A549 (cell line): ENCODE measurements at regions not wholly inside any gene's neighbourhood (a gene's known extent, or its start where the extent isn't known, plus 50 kb on each side); places are given as distances from the start of the nearest gene placed in this dataset.

ENCODE experiments used
- ATAC-seq, 2 experiments: fragments of 200-7000 bp in 1 of 2; fragments of >200 bp in 1 of 2; cut with Nextera tagmentation in 1 of 2; cut with Tn5 transposase in 1 of 2; 3 replicates each; pipeline versions ENCODE4 v1.8.0 to v1.9.1; 2018 to 2020; ENCODE audit warnings: mild to moderate bottlenecking in 1 of 2, moderate library complexity in 1 of 2
- CTCF ChIA-PET: fragments of 300-600 bp; sonication (Branson Sonifier 250); formaldehyde crosslinking; extraction: SDS; loops from one replicate; lab custom pipeline; 2021; ENCODE audit warnings: antibody characterized with exemption, inconsistent platforms; lab: Yijun Ruan, JAX
- POLR2A ChIA-PET: fragments of 350-600 bp; formaldehyde crosslinking; extraction: SDS; loops from one replicate; lab custom pipeline; 2021; ENCODE audit warnings: antibody characterized with exemption, inconsistent platforms; lab: Yijun Ruan, JAX
- DNase-seq, 2 experiments: peaks; one replicate each; pipeline versions ENCODE4 v3.0.0 to v3.0.0-alpha.2; 2011 to 2016; ENCODE audit warnings: low read depth in 1 of 2, low spot score in 1 of 2
- FAIRE-seq: peaks from 2 replicates; lab custom pipeline; 2011; peaks lifted over from hg19 to GRCh38; lab: Jason Lieb, UNC
- H3K27ac ChIP-seq, 2 experiments: fragments of >200 bp; sonication (Bioruptor Twin); formaldehyde crosslinking; 3 replicates each; pipeline ENCODE4 v1.5.1; 2016 to 2017
- H3K4me1 ChIP-seq: fragments of >200 bp; sonication (Bioruptor Twin); formaldehyde crosslinking; 3 replicates; pipeline ENCODE4 v1.6.1; 2016
- H3K4me2 ChIP-seq: fragments of >200 bp; sonication (Bioruptor Twin); formaldehyde crosslinking; 3 replicates; pipeline ENCODE4 v1.6.1; 2016
- H3K4me3 ChIP-seq: fragments of >200 bp; sonication (Bioruptor Twin); formaldehyde crosslinking; 3 replicates; pipeline ENCODE4 v1.5.1; 2016
- H3K9me3 ChIP-seq: fragments of >200 bp; sonication (Bioruptor Twin); formaldehyde crosslinking; 3 replicates; pipeline ENCODE4 v1.6.1; 2016
- BHLHE40 ChIP-seq: IDR thresholded peaks from 2 replicates; pipeline ENCODE4 v1.6.1; 2012; ENCODE audit warnings: low read depth, low read length, inconsistent platforms
- CBX8 ChIP-seq: fragments of 200-600 bp; sonication (generic); IDR thresholded peaks from 2 replicates; pipeline ENCODE4 v1.6.1; 2016
- CEBPB ChIP-seq, 2 experiments: fragments of >200 bp in 1 of 2; sonication (Bioruptor Twin) in 1 of 2; formaldehyde crosslinking in 1 of 2; IDR thresholded peaks; 2 replicates each; pipeline ENCODE4 v1.6.1; 2012 to 2016
- CHD2 ChIP-seq: fragments of 150-350 bp; IDR thresholded peaks from 2 replicates; pipeline ENCODE4 v1.6.1; 2014; ENCODE audit warnings: low read length; ENCODE audit not compliant: partially characterized antibody
- CHD4 ChIP-seq: fragments of 200-600 bp; sonication (generic); IDR thresholded peaks from 2 replicates; pipeline ENCODE4 v1.6.1; 2016; ENCODE audit warnings: antibody characterized with exemption, mild to moderate bottlenecking, borderline replicate concordance
- EHMT2 ChIP-seq: fragments of 200-600 bp; sonication (generic); IDR thresholded peaks from 2 replicates; pipeline ENCODE4 v1.6.1; 2016; ENCODE audit warnings: antibody characterized with exemption, low read depth, mild to moderate bottlenecking, moderate library complexity
- HEYL ChIP-seq: fragments of 250-450 bp; sonication (Bioruptor Pico); IDR thresholded peaks from 2 replicates; pipeline ENCODE4 v1.8.0; 2021; ENCODE audit warnings: mild to moderate bottlenecking, moderate library complexity
- HOXA7 ChIP-seq: fragments of 250-450 bp; sonication (Bioruptor Pico); IDR thresholded peaks from 2 replicates; pipeline ENCODE4 v1.5.0; 2020; ENCODE audit warnings: mild to moderate bottlenecking, moderate library complexity
- HOXB13 ChIP-seq: fragments of 250-450 bp; sonication (Bioruptor Pico); IDR thresholded peaks from 2 replicates; pipeline ENCODE4 v1.5.0; 2020; ENCODE audit warnings: low read depth, mild to moderate bottlenecking, moderate library complexity
- HOXB5 ChIP-seq: fragments of 250-450 bp; sonication (Bioruptor Pico); IDR thresholded peaks from 2 replicates; pipeline ENCODE4 v1.5.0; 2020; ENCODE audit warnings: mild to moderate bottlenecking, moderate library complexity
- MAFK ChIP-seq: fragments of 450-650 bp; IDR thresholded peaks from 2 replicates; pipeline ENCODE4 v1.6.1; 2014; ENCODE audit not compliant: partially characterized antibody
- MYC ChIP-seq: IDR thresholded peaks from 2 replicates; pipeline ENCODE4 v1.6.1; 2012; ENCODE audit warnings: mild to moderate bottlenecking, inconsistent platforms, low read length, improper control_type of control experiment, borderline replicate concordance
- NFE2L2 ChIP-seq: fragments of 150-350 bp; conservative IDR thresholded peaks from 2 replicates; pipeline ENCODE4 v1.6.1; 2014; ENCODE audit warnings: low read length
- NPAS2 ChIP-seq: fragments of 250-450 bp; sonication (Bioruptor Pico); IDR thresholded peaks from 2 replicates; pipeline ENCODE4 v1.8.0; 2022; ENCODE audit warnings: mild to moderate bottlenecking, moderate library complexity, borderline replicate concordance
- NR3C1 ChIP-seq: fragments of >200 bp; sonication (Bioruptor Twin); formaldehyde crosslinking; IDR thresholded peaks from 3 replicates; pipeline ENCODE4 v1.6.1; 2017
- PHF8 ChIP-seq: fragments of 200-600 bp; sonication (generic); IDR thresholded peaks from 2 replicates; pipeline ENCODE4 v1.6.1; 2016; ENCODE audit warnings: low read depth, mild to moderate bottlenecking, antibody characterized with exemption, moderate library complexity, borderline replicate concordance
- POLR2A ChIP-seq: IDR thresholded peaks from 2 replicates; pipeline ENCODE4 v1.6.1; 2012; ENCODE audit warnings: mild to moderate bottlenecking, low read length
- POLR2AphosphoS2 ChIP-seq: conservative IDR thresholded peaks from 2 replicates; pipeline ENCODE4 v1.6.1; 2012; ENCODE audit warnings: low read length, improper control_type of control experiment, inconsistent platforms
- RAD21 ChIP-seq, 2 experiments: fragments of >200 bp in 1 of 2; sonication (Bioruptor Twin) in 1 of 2; formaldehyde crosslinking in 1 of 2; IDR thresholded peaks in 1 of 2; conservative IDR thresholded peaks in 1 of 2; 2 replicates in 1 of 2; 3 replicates in 1 of 2; pipeline ENCODE4 v1.6.1; 2012 to 2018; ENCODE audit warnings: inconsistent platforms in 1 of 2
- RARB ChIP-seq: fragments of 250-450 bp; sonication (Bioruptor Pico); IDR thresholded peaks from 2 replicates; pipeline ENCODE4 v1.8.0; 2021; ENCODE audit warnings: mild to moderate bottlenecking, moderate library complexity
- RNF2 ChIP-seq: fragments of 200-600 bp; sonication (generic); IDR thresholded peaks from 2 replicates; pipeline ENCODE4 v1.6.1; 2016; ENCODE audit warnings: low read depth, mild to moderate bottlenecking, antibody characterized with exemption, moderate library complexity, borderline replicate concordance
- SMC3 ChIP-seq: fragments of >200 bp; sonication (Bioruptor Twin); formaldehyde crosslinking; IDR thresholded peaks from 3 replicates; pipeline ENCODE4 v1.6.1; 2018; ENCODE audit warnings: inconsistent platforms
- SREBF2 ChIP-seq: fragments of 450-650 bp; IDR thresholded peaks from 2 replicates; pipeline ENCODE4 v1.6.1; 2014; ENCODE audit warnings: mild to moderate bottlenecking, moderate library complexity
- ZNF302 ChIP-seq: fragments of 250-450 bp; sonication (Bioruptor Pico); IDR thresholded peaks from 2 replicates; pipeline ENCODE4 v1.9.0; 2021; ENCODE audit warnings: inconsistent platforms, mild to moderate bottlenecking, moderate library complexity
- ZSCAN20 ChIP-seq: fragments of 250-450 bp; sonication (Bioruptor Pico); IDR thresholded peaks from 2 replicates; pipeline ENCODE4 v1.8.0; 2022; ENCODE audit warnings: mild to moderate bottlenecking, moderate library complexity
- TF ChIP-seq, protein P1 (sequence below): fragments of 200-600 bp; sonication (generic); IDR thresholded peaks from 2 replicates; pipeline ENCODE4 v1.6.1; 2016; ENCODE audit warnings: antibody characterized with exemption, mild to moderate bottlenecking, moderate library complexity
- TF ChIP-seq, protein P2 (sequence below): fragments of 250-450 bp; sonication (Bioruptor Pico); IDR thresholded peaks from 2 replicates; pipeline ENCODE4 v1.5.0; 2020; ENCODE audit warnings: low read depth, mild to moderate bottlenecking, moderate library complexity
- TF ChIP-seq, protein P3 (sequence below): fragments of >200 bp; sonication (Bioruptor Twin); formaldehyde crosslinking; IDR thresholded peaks from 3 replicates; pipeline ENCODE4 v1.6.1; 2016
- TF ChIP-seq, protein P4 (sequence below): fragments of >200 bp; sonication (Bioruptor Twin); formaldehyde crosslinking; IDR thresholded peaks from 2 replicates; pipeline ENCODE4 v1.6.1; 2016
- TF ChIP-seq, protein P5 (sequence below): fragments of 150-350 bp; IDR thresholded peaks from 2 replicates; pipeline ENCODE4 v1.6.1; 2014; ENCODE audit warnings: low read depth, mild to moderate bottlenecking, low read length

DNA sequence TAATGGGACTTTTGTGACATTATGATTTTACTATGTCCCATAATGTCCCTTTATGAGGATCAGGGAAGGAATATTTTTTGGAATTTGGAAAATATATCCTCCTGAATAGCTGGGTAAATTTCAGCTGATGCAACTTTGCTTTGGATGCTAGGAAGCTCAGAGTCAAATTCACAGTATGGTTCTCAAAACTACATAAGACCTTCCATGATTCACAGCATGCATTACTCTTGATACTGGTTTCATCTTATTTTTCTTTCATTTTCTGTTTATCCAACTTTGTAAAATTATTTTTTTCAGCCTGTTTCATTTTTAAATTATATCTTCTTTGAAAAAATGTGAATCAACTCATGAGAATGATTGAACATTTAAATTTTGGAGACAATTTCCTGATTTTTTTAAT is 160.2 kb downstream of the ATP6V1G3 start:
- no peak overlapping the region for H3K4me3 ChIP-seq
- ATAC-seq (no peak), FAIRE-seq (no peak), DNase-seq (no peak)
- no peak overlapping the region for H3K4me2 ChIP-seq
- ChIA-PET POLR2A (no interaction called here), CTCF (no interaction called here)
- no peaks in the 10 kb centered on the region for H3K9me3 ChIP-seq
- no peak overlapping the region for H3K27ac ChIP-seq
- no peak for TF ChIP-seq NFE2L2
- no peak for TF ChIP-seq HOXB13
- TF ChIP-seq, protein P1, sequence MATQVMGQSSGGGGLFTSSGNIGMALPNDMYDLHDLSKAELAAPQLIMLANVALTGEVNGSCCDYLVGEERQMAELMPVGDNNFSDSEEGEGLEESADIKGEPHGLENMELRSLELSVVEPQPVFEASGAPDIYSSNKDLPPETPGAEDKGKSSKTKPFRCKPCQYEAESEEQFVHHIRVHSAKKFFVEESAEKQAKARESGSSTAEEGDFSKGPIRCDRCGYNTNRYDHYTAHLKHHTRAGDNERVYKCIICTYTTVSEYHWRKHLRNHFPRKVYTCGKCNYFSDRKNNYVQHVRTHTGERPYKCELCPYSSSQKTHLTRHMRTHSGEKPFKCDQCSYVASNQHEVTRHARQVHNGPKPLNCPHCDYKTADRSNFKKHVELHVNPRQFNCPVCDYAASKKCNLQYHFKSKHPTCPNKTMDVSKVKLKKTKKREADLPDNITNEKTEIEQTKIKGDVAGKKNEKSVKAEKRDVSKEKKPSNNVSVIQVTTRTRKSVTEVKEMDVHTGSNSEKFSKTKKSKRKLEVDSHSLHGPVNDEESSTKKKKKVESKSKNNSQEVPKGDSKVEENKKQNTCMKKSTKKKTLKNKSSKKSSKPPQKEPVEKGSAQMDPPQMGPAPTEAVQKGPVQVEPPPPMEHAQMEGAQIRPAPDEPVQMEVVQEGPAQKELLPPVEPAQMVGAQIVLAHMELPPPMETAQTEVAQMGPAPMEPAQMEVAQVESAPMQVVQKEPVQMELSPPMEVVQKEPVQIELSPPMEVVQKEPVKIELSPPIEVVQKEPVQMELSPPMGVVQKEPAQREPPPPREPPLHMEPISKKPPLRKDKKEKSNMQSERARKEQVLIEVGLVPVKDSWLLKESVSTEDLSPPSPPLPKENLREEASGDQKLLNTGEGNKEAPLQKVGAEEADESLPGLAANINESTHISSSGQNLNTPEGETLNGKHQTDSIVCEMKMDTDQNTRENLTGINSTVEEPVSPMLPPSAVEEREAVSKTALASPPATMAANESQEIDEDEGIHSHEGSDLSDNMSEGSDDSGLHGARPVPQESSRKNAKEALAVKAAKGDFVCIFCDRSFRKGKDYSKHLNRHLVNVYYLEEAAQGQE: no peak
- no peak for TF ChIP-seq RARB (CRISPR knock-in tag)
- no peak for TF ChIP-seq MYC
- TF ChIP-seq POLR2A: no peak
- TF ChIP-seq HOXB5 (CRISPR knock-in tag): no peak
- TF ChIP-seq CEBPB (IDR thresholded peaks at IDR 0.05): no peak
- TF ChIP-seq NPAS2: no peak
- TF ChIP-seq RAD21 (conservative IDR thresholded peaks at IDR 0.05 in 1 of 2, IDR thresholded peaks at IDR 0.05 in 1 of 2): no peak
- TF ChIP-seq RNF2: no peak
- TF ChIP-seq POLR2AphosphoS2: no peak
- no peaks in the 10 kb centered on the region for H3K4me1 ChIP-seq

DNA sequence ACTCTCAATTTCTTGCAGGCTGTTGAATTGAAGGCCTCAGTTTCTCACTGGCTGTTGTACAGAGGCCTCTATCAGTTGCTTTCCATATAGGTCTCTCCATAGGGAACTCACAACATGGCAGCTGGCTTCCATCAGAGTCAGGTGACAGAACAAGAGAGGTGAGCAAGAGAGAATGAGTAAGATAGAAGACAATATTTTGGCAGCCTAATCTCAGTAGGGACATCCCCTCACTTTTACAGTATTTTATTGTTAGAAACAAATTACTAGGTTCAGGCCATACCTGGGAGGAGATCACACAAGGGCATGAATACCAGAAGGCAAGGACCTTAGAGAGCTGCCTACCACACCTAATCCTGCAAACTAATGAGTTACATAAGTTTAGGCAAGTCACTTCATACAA is 162.8 kb downstream of the ATP6V1G3 start:
- CTCF ChIA-PET: no interaction called here
- H3K4me3 ChIP-seq: no peak overlapping the region
- H3K27ac ChIP-seq: no peak overlapping the region
- no peak overlapping the region for H3K4me2 ChIP-seq
- no peak for TF ChIP-seq POLR2AphosphoS2
- TF ChIP-seq SMC3: no peak
- no peak for TF ChIP-seq CBX8
- DNase-seq: no peak
- H3K4me1 ChIP-seq: no peaks in the 10 kb centered on the region
- POLR2A ChIA-PET: no interaction called here
- no peak for FAIRE-seq
- no peak for ATAC-seq
- no peaks in the 10 kb centered on the region; the same call in 2 of the 3 replicates for H3K9me3 ChIP-seq

DNA sequence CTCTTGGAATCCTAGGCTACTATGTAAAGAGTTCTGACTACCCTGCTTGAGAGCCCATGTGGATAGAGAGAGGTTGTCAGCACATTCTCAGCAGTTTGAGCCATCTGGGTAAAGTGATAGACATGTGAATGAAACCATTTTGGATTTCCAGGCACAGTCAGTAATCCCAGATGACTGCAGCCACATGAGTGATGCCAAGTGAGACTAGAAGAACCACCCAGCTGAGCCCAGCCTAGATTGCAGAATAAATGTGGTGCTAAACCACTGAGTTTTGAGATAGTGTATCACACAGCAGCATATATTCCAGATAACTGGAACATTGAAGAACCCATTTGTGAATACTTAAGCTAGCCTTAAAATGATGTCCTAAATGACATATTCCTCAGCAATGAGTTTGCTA is 166.2 kb downstream of the ATP6V1G3 start:
- H3K4me1 ChIP-seq: no peaks in the 10 kb centered on the region
- POLR2A ChIA-PET: no interaction called here
- no peaks in the 10 kb centered on the region; the same call in 2 of the 3 replicates for H3K9me3 ChIP-seq
- no peak for DNase-seq
- no peak overlapping the region for H3K4me3 ChIP-seq
- no peak overlapping the region for H3K27ac ChIP-seq
- no peak overlapping the region for H3K4me2 ChIP-seq
- no peak for ATAC-seq
- no peak for FAIRE-seq
- CTCF ChIA-PET: no interaction called here
- TF ChIP-seq ZSCAN20 (CRISPR knock-in tag): no peak
- TF ChIP-seq, protein P2, sequence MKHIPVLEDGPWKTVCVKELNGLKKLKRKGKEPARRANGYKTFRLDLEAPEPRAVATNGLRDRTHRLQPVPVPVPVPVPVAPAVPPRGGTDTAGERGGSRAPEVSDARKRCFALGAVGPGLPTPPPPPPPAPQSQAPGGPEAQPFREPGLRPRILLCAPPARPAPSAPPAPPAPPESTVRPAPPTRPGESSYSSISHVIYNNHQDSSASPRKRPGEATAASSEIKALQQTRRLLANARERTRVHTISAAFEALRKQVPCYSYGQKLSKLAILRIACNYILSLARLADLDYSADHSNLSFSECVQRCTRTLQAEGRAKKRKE (CRISPR knock-in tag): no peak
- TF ChIP-seq RNF2: no peak
- TF ChIP-seq ZNF302 (CRISPR knock-in tag): no peak
- TF ChIP-seq, protein P3, sequence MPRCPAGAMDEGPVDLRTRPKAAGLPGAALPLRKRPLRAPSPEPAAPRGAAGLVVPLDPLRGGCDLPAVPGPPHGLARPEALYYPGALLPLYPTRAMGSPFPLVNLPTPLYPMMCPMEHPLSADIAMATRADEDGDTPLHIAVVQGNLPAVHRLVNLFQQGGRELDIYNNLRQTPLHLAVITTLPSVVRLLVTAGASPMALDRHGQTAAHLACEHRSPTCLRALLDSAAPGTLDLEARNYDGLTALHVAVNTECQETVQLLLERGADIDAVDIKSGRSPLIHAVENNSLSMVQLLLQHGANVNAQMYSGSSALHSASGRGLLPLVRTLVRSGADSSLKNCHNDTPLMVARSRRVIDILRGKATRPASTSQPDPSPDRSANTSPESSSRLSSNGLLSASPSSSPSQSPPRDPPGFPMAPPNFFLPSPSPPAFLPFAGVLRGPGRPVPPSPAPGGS: no peak
- TF ChIP-seq EHMT2: no peak
- TF ChIP-seq POLR2AphosphoS2: no peak
- no peak for TF ChIP-seq BHLHE40
- no peak for TF ChIP-seq NR3C1
- no peak for TF ChIP-seq SREBF2
- no peak for TF ChIP-seq CHD4
- no peak for TF ChIP-seq PHF8
- no peak for TF ChIP-seq HEYL
- TF ChIP-seq, protein P4, sequence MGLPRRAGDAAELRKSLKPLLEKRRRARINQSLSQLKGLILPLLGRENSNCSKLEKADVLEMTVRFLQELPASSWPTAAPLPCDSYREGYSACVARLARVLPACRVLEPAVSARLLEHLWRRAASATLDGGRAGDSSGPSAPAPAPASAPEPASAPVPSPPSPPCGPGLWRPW: no peak
- no peak for TF ChIP-seq HOXA7 (CRISPR knock-in tag)
- TF ChIP-seq CHD2: no peak
- TF ChIP-seq MAFK: no peak
- TF ChIP-seq, protein P5, sequence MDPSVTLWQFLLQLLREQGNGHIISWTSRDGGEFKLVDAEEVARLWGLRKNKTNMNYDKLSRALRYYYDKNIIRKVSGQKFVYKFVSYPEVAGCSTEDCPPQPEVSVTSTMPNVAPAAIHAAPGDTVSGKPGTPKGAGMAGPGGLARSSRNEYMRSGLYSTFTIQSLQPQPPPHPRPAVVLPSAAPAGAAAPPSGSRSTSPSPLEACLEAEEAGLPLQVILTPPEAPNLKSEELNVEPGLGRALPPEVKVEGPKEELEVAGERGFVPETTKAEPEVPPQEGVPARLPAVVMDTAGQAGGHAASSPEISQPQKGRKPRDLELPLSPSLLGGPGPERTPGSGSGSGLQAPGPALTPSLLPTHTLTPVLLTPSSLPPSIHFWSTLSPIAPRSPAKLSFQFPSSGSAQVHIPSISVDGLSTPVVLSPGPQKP: no peak
